Stimulated activated CD4-positive, alpha-beta T cell treated with anti-CD3 and anti-CD28 coated beads, Interleukin-15, amount 100 ng/mL, for 24 hours (primary cell): ENCODE measurements at regions not wholly inside any gene's neighbourhood (a gene's known extent, or its start where the extent isn't known, plus 50 kb on each side); places are given as distances from the start of the nearest gene placed in this dataset.
"Not testable (repeated sequence)": the region's sequence is repeated elsewhere in the genome, so short reads cannot be mapped to it uniquely, and the experiment has no call there.

ENCODE experiments used
- DNase-seq: peaks from one replicate; pipeline ENCODE4 v3.0.0-alpha.2; 2020

GRCh38 chr5:105602406-105602805 is 2039.8 kb upstream of the NUDT12 start:
- not testable (repeated sequence) for DNase-seq

- no peak for DNase-seq
Measured at GRCh38 chr5:105593011-105593760, 2030.6 kb upstream of the NUDT12 start.

GRCh38 chr5:105587963-105588662 is 2025.5 kb upstream of the NUDT12 start:
- DNase-seq, result no peak

GRCh38 chr5:105581988-105582690 is 2019.5 kb upstream of the NUDT12 start:
- DNase-seq, result no peak

GRCh38 chr5:105573575-105573974 is 2011.0 kb upstream of the NUDT12 start:
- no peak for DNase-seq

- DNase-seq, result no peak
Measured at GRCh38 chr5:105565531-105565930, 2002.9 kb upstream of the NUDT12 start.

GRCh38 chr5:105563842-105564241 is 2001.3 kb upstream of the NUDT12 start:
- no peak for DNase-seq

- no peak for DNase-seq
Measured at GRCh38 chr5:105554568-105555169, 1992.1 kb upstream of the NUDT12 start.

- DNase-seq, result no peak
Measured at GRCh38 chr5:105544300-105544699, 1981.7 kb upstream of the NUDT12 start.

- no peak for DNase-seq
Measured at GRCh38 chr5:105536675-105537074, 1974.1 kb upstream of the NUDT12 start.

- DNase-seq, result no peak
Measured at GRCh38 chr5:105530716-105531261, 1968.2 kb upstream of the NUDT12 start.

GRCh38 chr5:105529851-105530250 is 1967.3 kb upstream of the NUDT12 start:
- no peak for DNase-seq

GRCh38 chr5:105508519-105508918 is 1945.9 kb upstream of the NUDT12 start:
- DNase-seq, result no peak

- no peak for DNase-seq
Measured at GRCh38 chr5:105506692-105507277, 1944.2 kb upstream of the NUDT12 start.

GRCh38 chr5:105503950-105504349 is 1941.4 kb upstream of the NUDT12 start:
- DNase-seq, result no peak

GRCh38 chr5:105501315-105501714 is 1938.7 kb upstream of the NUDT12 start:
- DNase-seq, result no peak

GRCh38 chr5:105475401-105475800 is 1912.8 kb upstream of the NUDT12 start:
- no peak for DNase-seq

GRCh38 chr5:105462377-105462776 is 1899.8 kb upstream of the NUDT12 start:
- no peak for DNase-seq

- no peak for DNase-seq
Measured at GRCh38 chr5:105460721-105461120, 1898.1 kb upstream of the NUDT12 start.

GRCh38 chr5:105453216-105453807 is 1890.7 kb upstream of the NUDT12 start:
- DNase-seq, result no peak

GRCh38 chr5:105448271-105448670 is 1885.7 kb upstream of the NUDT12 start:
- no peak for DNase-seq

- no peak for DNase-seq
Measured at GRCh38 chr5:105430516-105430915, 1867.9 kb upstream of the NUDT12 start.
